ENCODE measurements at regions not wholly inside any gene's neighbourhood (a gene's known extent, or its start where the extent isn't known, plus 50 kb on each side); places are given as distances from the start of the nearest gene placed in this dataset.

DNA sequence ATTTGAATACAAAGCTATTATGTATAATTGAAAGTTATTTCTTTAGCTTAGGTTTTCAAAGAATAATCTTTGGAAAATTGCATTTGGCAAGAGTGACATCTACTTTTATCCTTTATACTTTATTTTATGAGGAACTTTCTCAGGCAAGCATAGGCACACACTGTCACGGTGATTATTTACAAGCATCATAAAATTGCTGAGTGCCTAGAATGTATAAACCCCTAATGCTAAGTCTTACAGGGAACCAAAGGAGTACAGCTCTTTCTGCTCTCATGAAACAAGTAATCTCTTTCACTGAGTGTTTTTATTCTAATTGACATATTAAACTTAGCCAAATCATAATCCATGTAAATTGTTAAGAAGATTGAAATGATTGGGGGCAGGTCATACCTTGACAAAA is 154.9 kb downstream of the FSCB start:
- FAIRE-seq (no peak), DNase-seq (peak in 2 of 5 donors; percentile 17 to 20)
- H3K27ac ChIP-seq (ENCODE audit: low read depth in 2 of 2, low read length in 2 of 2): no peak overlapping the region
- no peak overlapping the region for H3K9ac ChIP-seq (ENCODE audit: low read length in 3 of 3)
- TF ChIP-seq, protein P1, sequence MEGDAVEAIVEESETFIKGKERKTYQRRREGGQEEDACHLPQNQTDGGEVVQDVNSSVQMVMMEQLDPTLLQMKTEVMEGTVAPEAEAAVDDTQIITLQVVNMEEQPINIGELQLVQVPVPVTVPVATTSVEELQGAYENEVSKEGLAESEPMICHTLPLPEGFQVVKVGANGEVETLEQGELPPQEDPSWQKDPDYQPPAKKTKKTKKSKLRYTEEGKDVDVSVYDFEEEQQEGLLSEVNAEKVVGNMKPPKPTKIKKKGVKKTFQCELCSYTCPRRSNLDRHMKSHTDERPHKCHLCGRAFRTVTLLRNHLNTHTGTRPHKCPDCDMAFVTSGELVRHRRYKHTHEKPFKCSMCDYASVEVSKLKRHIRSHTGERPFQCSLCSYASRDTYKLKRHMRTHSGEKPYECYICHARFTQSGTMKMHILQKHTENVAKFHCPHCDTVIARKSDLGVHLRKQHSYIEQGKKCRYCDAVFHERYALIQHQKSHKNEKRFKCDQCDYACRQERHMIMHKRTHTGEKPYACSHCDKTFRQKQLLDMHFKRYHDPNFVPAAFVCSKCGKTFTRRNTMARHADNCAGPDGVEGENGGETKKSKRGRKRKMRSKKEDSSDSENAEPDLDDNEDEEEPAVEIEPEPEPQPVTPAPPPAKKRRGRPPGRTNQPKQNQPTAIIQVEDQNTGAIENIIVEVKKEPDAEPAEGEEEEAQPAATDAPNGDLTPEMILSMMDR (IDR thresholded peaks at IDR 0.05; ENCODE audit: borderline replicate concordance, extremely low read depth, insufficient read depth): no peak
- H3K4me3 ChIP-seq (ENCODE audit: low read length in 3 of 3): no peak overlapping the region
- no peaks in the 10 kb centered on the region for H3K9me3 ChIP-seq (ENCODE audit: control insufficient read depth in 2 of 3, insufficient read depth in 1 of 3, low read length in 3 of 3)
- intact Hi-C loops (cut with DNase I): no loop called here
- no peaks in the 10 kb centered on the region for H3K36me3 ChIP-seq (ENCODE audit: control insufficient read depth in 2 of 3, insufficient read depth in 3 of 3, low read length in 3 of 3)
- H3K4me1 ChIP-seq (ENCODE audit: control insufficient read depth in 2 of 3, insufficient read depth in 2 of 3, low read depth in 1 of 3, low read length in 3 of 3): no peaks in the 10 kb centered on the region
- no peaks in the 10 kb centered on the region for H3K27me3 ChIP-seq (ENCODE audit: control insufficient read depth, insufficient read depth, low read length)

GRCh38 chr14:44347316-44347715 is 159.8 kb downstream of the FSCB start:
- FAIRE-seq (no peak), DNase-seq (no peak)
- Histone ChIP-seq H3K4me3 (ENCODE audit: low read length in 3 of 3) (no peak overlapping the region), H3K27ac (ENCODE audit: low read depth in 2 of 2, low read length in 2 of 2) (no peak overlapping the region), H3K27me3 (ENCODE audit: control insufficient read depth, insufficient read depth, low read length) (no peaks in the 10 kb centered on the region), H3K9me3 (ENCODE audit: control insufficient read depth in 2 of 3, insufficient read depth in 1 of 3, low read length in 3 of 3) (peaks cover 0 to 3% (median 0%) of the 10 kb centered on the region in 3 donors), H3K36me3 (ENCODE audit: control insufficient read depth in 2 of 3, insufficient read depth in 3 of 3, low read length in 3 of 3) (no peaks in the 10 kb centered on the region), H3K9ac (ENCODE audit: low read length in 3 of 3) (no peak overlapping the region), H3K4me1 (ENCODE audit: control insufficient read depth in 2 of 3, insufficient read depth in 2 of 3, low read depth in 1 of 3, low read length in 3 of 3) (no peaks in the 10 kb centered on the region)
- TF ChIP-seq, protein P1 (IDR thresholded peaks at IDR 0.05; ENCODE audit: borderline replicate concordance, extremely low read depth, insufficient read depth): no peak
- intact Hi-C loops (cut with DNase I): no loop called here

GRCh38 chr14:44341116-44341515 is 166.0 kb downstream of the FSCB start:
- intact Hi-C loops (cut with DNase I): no loop called here
- Histone ChIP-seq H3K9ac (ENCODE audit: low read length in 3 of 3) (no peak overlapping the region), H3K9me3 (ENCODE audit: control insufficient read depth in 2 of 3, insufficient read depth in 1 of 3, low read length in 3 of 3) (no peaks in the 10 kb centered on the region), H3K27me3 (ENCODE audit: control insufficient read depth, insufficient read depth, low read length) (no peaks in the 10 kb centered on the region), H3K4me3 (ENCODE audit: low read length in 3 of 3) (no peak overlapping the region), H3K27ac (ENCODE audit: low read depth in 2 of 2, low read length in 2 of 2) (no peak overlapping the region), H3K4me1 (ENCODE audit: control insufficient read depth in 2 of 3, insufficient read depth in 2 of 3, low read depth in 1 of 3, low read length in 3 of 3) (no peaks in the 10 kb centered on the region), H3K36me3 (ENCODE audit: control insufficient read depth in 2 of 3, insufficient read depth in 3 of 3, low read length in 3 of 3) (no peaks in the 10 kb centered on the region)
- TF ChIP-seq, protein P1 (IDR thresholded peaks at IDR 0.05; ENCODE audit: borderline replicate concordance, extremely low read depth, insufficient read depth): no peak
- no peak for DNase-seq
- FAIRE-seq: no peak

- no peaks in the 10 kb centered on the region for H3K4me1 ChIP-seq (ENCODE audit: control insufficient read depth in 2 of 3, insufficient read depth in 2 of 3, low read depth in 1 of 3, low read length in 3 of 3)
- no peak overlapping the region for H3K9ac ChIP-seq (ENCODE audit: low read length in 3 of 3)
- no peak overlapping the region for H3K4me3 ChIP-seq (ENCODE audit: low read length in 3 of 3)
- no peak overlapping the region for H3K27ac ChIP-seq (ENCODE audit: low read depth in 2 of 2, low read length in 2 of 2)
- DNase-seq (no peak), FAIRE-seq (no peak)
- H3K36me3 ChIP-seq (ENCODE audit: control insufficient read depth in 2 of 3, insufficient read depth in 3 of 3, low read length in 3 of 3): no peaks in the 10 kb centered on the region
- no peaks in the 10 kb centered on the region for H3K9me3 ChIP-seq (ENCODE audit: control insufficient read depth in 2 of 3, insufficient read depth in 1 of 3, low read length in 3 of 3)
- TF ChIP-seq, protein P1 (IDR thresholded peaks at IDR 0.05; ENCODE audit: borderline replicate concordance, extremely low read depth, insufficient read depth): no peak
- H3K27me3 ChIP-seq (ENCODE audit: control insufficient read depth, insufficient read depth, low read length): no peaks in the 10 kb centered on the region
- intact Hi-C loops (cut with DNase I): no loop called here
These were observed 167.2 kb downstream of the FSCB start for GRCh38 chr14:44339862-44340261.

Data from kidney (tissue), 13 donors.